NCI-H446 treated with DMSO at 0.1 percent for 48 hours (cell line): ENCODE measurements at regions not wholly inside any gene's neighbourhood (a gene's known extent, or its start where the extent isn't known, plus 50 kb on each side); places are given as distances from the start of the nearest gene placed in this dataset.

Experiments
- DNase-seq: peaks from one replicate; lab custom pipeline; 2025; lab: John Stamatoyannopoulos, UW

- DNase-seq = no peak
These were observed 455.3 kb downstream of the MEIS1 start for GRCh38 chr2:66890166-66890742.

- DNase-seq = no peak
These were observed 460.3 kb downstream of the MEIS1 start for GRCh38 chr2:66895206-66895605.

- no peak for DNase-seq
These were observed 461.2 kb downstream of the MEIS1 start for GRCh38 chr2:66896131-66896530.

GRCh38 chr2:66897181-66897580, 462.3 kb downstream of the MEIS1 start:
- DNase-seq = no peak

GRCh38 chr2:66897691-66898150, 462.8 kb downstream of the MEIS1 start:
- DNase-seq = no peak

GRCh38 chr2:66899109-66899508, 464.2 kb downstream of the MEIS1 start:
- no peak for DNase-seq

GRCh38 chr2:66899648-66900047, 464.7 kb downstream of the MEIS1 start:
- no peak for DNase-seq

GRCh38 chr2:66901344-66901743, 466.4 kb downstream of the MEIS1 start:
- DNase-seq = no peak

- no peak for DNase-seq
These were observed 468.3 kb downstream of the MEIS1 start for GRCh38 chr2:66903183-66903582.

GRCh38 chr2:66903745-66904465, 469.0 kb downstream of the MEIS1 start:
- DNase-seq = no peak

- DNase-seq = no peak
These were observed 480.3 kb downstream of the MEIS1 start for GRCh38 chr2:66915237-66915636.

- DNase-seq = no peak
These were observed 477.8 kb upstream of the ETAA1 start for GRCh38 chr2:66919286-66919685.

- DNase-seq = no peak
These were observed 476.7 kb upstream of the ETAA1 start for GRCh38 chr2:66920415-66920814.

GRCh38 chr2:66925128-66925527, 472.0 kb upstream of the ETAA1 start:
- no peak for DNase-seq

- DNase-seq = no peak
These were observed 470.5 kb upstream of the ETAA1 start for GRCh38 chr2:66926594-66927112.

GRCh38 chr2:66929632-66930338, 467.3 kb upstream of the ETAA1 start:
- DNase-seq = no peak

GRCh38 chr2:66930339-66931220, 466.6 kb upstream of the ETAA1 start:
- no peak for DNase-seq

- DNase-seq = no peak
These were observed 458.6 kb upstream of the ETAA1 start for GRCh38 chr2:66938471-66938967.

- DNase-seq = no peak
These were observed 457.1 kb upstream of the ETAA1 start for GRCh38 chr2:66940080-66940479.

GRCh38 chr2:66948234-66948633, 448.9 kb upstream of the ETAA1 start:
- no peak for DNase-seq

GRCh38 chr2:66957198-66957597, 439.9 kb upstream of the ETAA1 start:
- DNase-seq = no peak

- DNase-seq = no peak
These were observed 439.5 kb upstream of the ETAA1 start for GRCh38 chr2:66957677-66958076.
